Renal cortex interstitium (tissue), 11 donors: ENCODE measurements at regions not wholly inside any gene's neighbourhood (a gene's known extent, or its start where the extent isn't known, plus 50 kb on each side); places are given as distances from the start of the nearest gene placed in this dataset.
A peak's percentile ranks its signal among the peaks of the same experiment; 100 is the strongest.

Source experiments
- DNase-seq, 11 donors: peaks; one replicate each; pipeline ENCODE4 v3.0.0-alpha.2; 2013; ENCODE audit warnings: low read depth in 9 of 11, low spot score in 4 of 11; ENCODE audit errors: extremely low read depth in 1 of 11

- no peak for DNase-seq
Observed at GRCh38 chr14:84404246-84404645, 1125.7 kb upstream of the FLRT2 start.

GRCh38 chr14:84409435-84409834 is 1120.5 kb upstream of the FLRT2 start:
- DNase-seq: no peak

GRCh38 chr14:84410344-84410743 is 1119.6 kb upstream of the FLRT2 start:
- no peak for DNase-seq

GRCh38 chr14:84420221-84420620 is 1109.7 kb upstream of the FLRT2 start:
- DNase-seq: no peak

GRCh38 chr14:84421621-84422020 is 1108.3 kb upstream of the FLRT2 start:
- no peak for DNase-seq

- DNase-seq: no peak
Observed at GRCh38 chr14:84425968-84426367, 1104.0 kb upstream of the FLRT2 start.

GRCh38 chr14:84432676-84433075 is 1097.3 kb upstream of the FLRT2 start:
- no peak for DNase-seq

GRCh38 chr14:84433961-84434360 is 1096.0 kb upstream of the FLRT2 start:
- no peak for DNase-seq

- DNase-seq: no peak
Observed at GRCh38 chr14:84435820-84436324, 1094.1 kb upstream of the FLRT2 start.

GRCh38 chr14:84436528-84436927 is 1093.4 kb upstream of the FLRT2 start:
- peak in 1 of 11 donors; percentile 4 for DNase-seq

GRCh38 chr14:84442521-84442920 is 1087.4 kb upstream of the FLRT2 start:
- peak in 2 of 11 donors; percentile 17 to 24 for DNase-seq

- DNase-seq: no peak
Observed at GRCh38 chr14:84445486-84445885, 1084.5 kb upstream of the FLRT2 start.

- no peak for DNase-seq
Observed at GRCh38 chr14:84446250-84446649, 1083.7 kb upstream of the FLRT2 start.

GRCh38 chr14:84453307-84453950 is 1076.5 kb upstream of the FLRT2 start:
- no peak for DNase-seq

GRCh38 chr14:84454114-84454513 is 1075.8 kb upstream of the FLRT2 start:
- no peak for DNase-seq

- no peak for DNase-seq
Observed at GRCh38 chr14:84456946-84457345, 1073.0 kb upstream of the FLRT2 start.

GRCh38 chr14:84458881-84459280 is 1071.1 kb upstream of the FLRT2 start:
- no peak for DNase-seq

GRCh38 chr14:84465880-84466279 is 1064.1 kb upstream of the FLRT2 start:
- no peak for DNase-seq

- no peak for DNase-seq
Observed at GRCh38 chr14:84468153-84468552, 1061.8 kb upstream of the FLRT2 start.

GRCh38 chr14:84477996-84478395 is 1051.9 kb upstream of the FLRT2 start:
- no peak for DNase-seq
